Coronary artery (tissue), 2 donors: ENCODE measurements at regions not wholly inside any gene's neighbourhood (a gene's known extent, or its start where the extent isn't known, plus 50 kb on each side); places are given as distances from the start of the nearest gene placed in this dataset.

ENCODE experiments used
- DNase-seq: peaks from one replicate; pipeline ENCODE4 v3.0.0-alpha.2; 2017; ENCODE audit warnings: low spot score
- H3K27ac ChIP-seq, 2 donors: fragments of 200-600 bp; sonication (generic); one replicate each; pipeline ENCODE4 v1.5.1; 2016 to 2019
- H3K4me3 ChIP-seq: fragments of 200-600 bp; sonication (generic); 2 replicates; pipeline ENCODE4 v1.5.1; 2016; ENCODE audit warnings: mild to moderate bottlenecking, moderate library complexity
- TF ChIP-seq, protein P1 (sequence below): fragments of 200-600 bp; sonication (generic); IDR thresholded peaks from one replicate; pipeline ENCODE4 v1.5.1; 2019; ENCODE audit warnings: antibody characterized with exemption

GRCh38 chr14:86288336-86288735 is 758.4 kb downstream of the FLRT2 start:
- Histone ChIP-seq H3K27ac (no peak overlapping the region), H3K4me3 (no peak overlapping the region)
- no peak for DNase-seq
- TF ChIP-seq, protein P1, sequence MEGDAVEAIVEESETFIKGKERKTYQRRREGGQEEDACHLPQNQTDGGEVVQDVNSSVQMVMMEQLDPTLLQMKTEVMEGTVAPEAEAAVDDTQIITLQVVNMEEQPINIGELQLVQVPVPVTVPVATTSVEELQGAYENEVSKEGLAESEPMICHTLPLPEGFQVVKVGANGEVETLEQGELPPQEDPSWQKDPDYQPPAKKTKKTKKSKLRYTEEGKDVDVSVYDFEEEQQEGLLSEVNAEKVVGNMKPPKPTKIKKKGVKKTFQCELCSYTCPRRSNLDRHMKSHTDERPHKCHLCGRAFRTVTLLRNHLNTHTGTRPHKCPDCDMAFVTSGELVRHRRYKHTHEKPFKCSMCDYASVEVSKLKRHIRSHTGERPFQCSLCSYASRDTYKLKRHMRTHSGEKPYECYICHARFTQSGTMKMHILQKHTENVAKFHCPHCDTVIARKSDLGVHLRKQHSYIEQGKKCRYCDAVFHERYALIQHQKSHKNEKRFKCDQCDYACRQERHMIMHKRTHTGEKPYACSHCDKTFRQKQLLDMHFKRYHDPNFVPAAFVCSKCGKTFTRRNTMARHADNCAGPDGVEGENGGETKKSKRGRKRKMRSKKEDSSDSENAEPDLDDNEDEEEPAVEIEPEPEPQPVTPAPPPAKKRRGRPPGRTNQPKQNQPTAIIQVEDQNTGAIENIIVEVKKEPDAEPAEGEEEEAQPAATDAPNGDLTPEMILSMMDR = no peak

- DNase-seq = no peak
- TF ChIP-seq, protein P1 = no peak
- H3K4me3 ChIP-seq = no peak overlapping the region
- H3K27ac ChIP-seq = no peak overlapping the region
Observed at GRCh38 chr14:86279405-86279804, 749.5 kb downstream of the FLRT2 start.

DNA sequence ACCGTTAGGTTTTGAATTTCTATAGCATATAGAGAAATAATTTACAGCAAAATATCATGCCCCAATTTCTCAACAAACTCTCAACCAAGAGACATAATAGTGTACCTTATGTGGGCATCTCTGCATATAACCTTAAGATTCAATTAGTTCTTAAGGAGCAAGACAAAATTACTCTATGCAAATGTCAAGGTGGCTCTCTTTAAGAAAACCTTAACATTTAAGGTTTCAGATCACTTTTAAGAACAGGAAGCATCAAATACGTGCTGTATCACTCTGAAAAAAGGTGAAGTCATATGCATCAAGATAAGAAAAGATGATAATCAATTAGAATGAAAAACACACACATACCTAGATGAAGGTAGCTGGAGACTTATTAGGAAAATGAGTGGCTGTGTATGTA is 728.0 kb downstream of the FLRT2 start:
- Histone ChIP-seq H3K4me3 (no peak overlapping the region), H3K27ac (no peak overlapping the region)
- no peak for DNase-seq
- TF ChIP-seq, protein P1 = no peak

GRCh38 chr14:86243158-86243557 is 713.2 kb downstream of the FLRT2 start:
- Histone ChIP-seq H3K4me3 (no peak overlapping the region), H3K27ac (no peak overlapping the region)
- TF ChIP-seq, protein P1 = no peak
- DNase-seq = no peak

- TF ChIP-seq, protein P1 = no peak
- Histone ChIP-seq H3K27ac (no peak overlapping the region), H3K4me3 (no peak overlapping the region)
- DNase-seq = no peak
Observed at GRCh38 chr14:86237733-86238132, 707.8 kb downstream of the FLRT2 start.

DNA sequence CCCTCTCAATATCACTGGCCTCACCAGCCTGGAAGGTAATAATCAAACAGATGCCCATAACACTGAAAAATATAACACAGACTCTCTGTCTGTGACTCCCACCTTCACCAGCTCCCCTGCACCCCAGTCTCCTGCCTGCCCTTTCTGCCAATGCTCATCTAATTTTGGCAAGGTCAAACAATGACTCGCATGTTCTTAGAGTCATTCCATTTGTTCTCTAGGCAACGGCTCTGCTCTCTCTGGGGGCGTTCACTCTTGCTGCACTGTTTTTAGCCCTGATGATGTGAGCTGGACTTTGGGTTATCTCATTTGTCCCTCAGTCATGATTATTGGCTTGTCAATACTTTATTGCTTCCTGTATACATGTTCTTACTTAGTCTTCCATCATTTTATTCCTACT is 691.8 kb downstream of the FLRT2 start:
- no peak for DNase-seq
- Histone ChIP-seq H3K27ac (no peak overlapping the region), H3K4me3 (no peak overlapping the region)
- TF ChIP-seq, protein P1 = no peak

GRCh38 chr14:86221000-86221399 is 691.1 kb downstream of the FLRT2 start:
- no peak for DNase-seq
- H3K27ac ChIP-seq = no peak overlapping the region
- TF ChIP-seq, protein P1 = no peak
- H3K4me3 ChIP-seq = no peak overlapping the region
